ENCODE measurements at regions not wholly inside any gene's neighbourhood (a gene's known extent, or its start where the extent isn't known, plus 50 kb on each side); places are given as distances from the start of the nearest gene placed in this dataset.
"Not testable (repeated sequence)": the region's sequence is repeated elsewhere in the genome, so short reads cannot be mapped to it uniquely, and the experiment has no call there.

DNA sequence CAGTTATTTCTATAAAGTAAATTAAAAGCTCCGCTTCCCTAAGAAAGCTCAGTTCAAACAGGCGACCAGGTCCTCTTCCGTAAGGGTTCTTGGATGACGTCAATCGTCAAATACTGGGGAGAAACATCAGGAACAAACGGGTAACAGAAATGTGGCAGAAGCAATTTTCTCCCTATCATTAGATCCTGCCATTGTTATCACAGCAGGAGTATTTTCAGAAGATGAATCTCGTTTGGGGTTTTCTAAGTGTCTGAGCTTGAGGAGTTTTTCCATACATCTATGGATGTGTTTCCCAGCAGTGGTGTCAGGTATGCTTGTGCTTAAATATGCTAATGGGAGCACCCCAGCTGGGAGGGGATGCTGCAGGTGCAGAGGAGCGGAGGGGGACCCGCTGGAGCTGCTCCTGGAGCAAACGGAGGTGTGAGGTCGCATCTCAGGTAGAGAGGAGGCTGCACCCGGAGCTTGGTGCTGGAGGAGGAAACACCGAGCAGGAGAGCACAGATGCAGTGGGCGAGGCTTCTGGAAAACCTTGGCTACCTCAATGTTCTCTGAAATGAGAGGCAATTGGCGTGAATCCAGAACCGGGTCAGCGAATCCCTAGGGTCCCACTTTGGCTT, 795.5 kb downstream of the AACS start:
- Histone ChIP-seq H3K27ac (ENCODE audit: low read depth, low read length, poor library complexity, severe bottlenecking) (no peak overlapping the region), H3K79me2 (ENCODE audit: insufficient read depth, low read depth, low read length) (no peaks in the 10 kb centered on the region), H3K4me3 (ENCODE audit: low read depth, low read length, poor library complexity, severe bottlenecking) (no peak overlapping the region), H4K20me1 (ENCODE audit: insufficient read depth, low read length) (no peaks in the 10 kb centered on the region), H3K9me2 (ENCODE audit: insufficient read depth, low read length) (no peaks in the 10 kb centered on the region), H3K4me2 (ENCODE audit: low read length) (no peak overlapping the region), H3K36me3 (ENCODE audit: insufficient read depth, low read length) (no peaks in the 10 kb centered on the region), H3K4me1 (ENCODE audit: insufficient read depth, low read length, poor library complexity, severe bottlenecking) (no peaks in the 10 kb centered on the region), H2AFZ (ENCODE audit: low read length) (no peak overlapping the region), H3K9me3 (ENCODE audit: low read length) (no peaks in the 10 kb centered on the region)
- intact Hi-C loops (cut with micrococcal nuclease; ENCODE audit: unreplicated experiment) = no loop called here
- ChIA-PET POLR2A (no interaction called here), CTCF (ENCODE audit: unreplicated experiment) (no interaction called here)
- TF ChIP-seq, protein P1, sequence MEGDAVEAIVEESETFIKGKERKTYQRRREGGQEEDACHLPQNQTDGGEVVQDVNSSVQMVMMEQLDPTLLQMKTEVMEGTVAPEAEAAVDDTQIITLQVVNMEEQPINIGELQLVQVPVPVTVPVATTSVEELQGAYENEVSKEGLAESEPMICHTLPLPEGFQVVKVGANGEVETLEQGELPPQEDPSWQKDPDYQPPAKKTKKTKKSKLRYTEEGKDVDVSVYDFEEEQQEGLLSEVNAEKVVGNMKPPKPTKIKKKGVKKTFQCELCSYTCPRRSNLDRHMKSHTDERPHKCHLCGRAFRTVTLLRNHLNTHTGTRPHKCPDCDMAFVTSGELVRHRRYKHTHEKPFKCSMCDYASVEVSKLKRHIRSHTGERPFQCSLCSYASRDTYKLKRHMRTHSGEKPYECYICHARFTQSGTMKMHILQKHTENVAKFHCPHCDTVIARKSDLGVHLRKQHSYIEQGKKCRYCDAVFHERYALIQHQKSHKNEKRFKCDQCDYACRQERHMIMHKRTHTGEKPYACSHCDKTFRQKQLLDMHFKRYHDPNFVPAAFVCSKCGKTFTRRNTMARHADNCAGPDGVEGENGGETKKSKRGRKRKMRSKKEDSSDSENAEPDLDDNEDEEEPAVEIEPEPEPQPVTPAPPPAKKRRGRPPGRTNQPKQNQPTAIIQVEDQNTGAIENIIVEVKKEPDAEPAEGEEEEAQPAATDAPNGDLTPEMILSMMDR (conservative IDR thresholded peaks at IDR 0.05; ENCODE audit: low read length) = no peak
- TF ChIP-seq EZH2phosphoT487 (IDR thresholded peaks at IDR 0.05; ENCODE audit: borderline replicate concordance, low read depth, low read length) = no peak
- DNase-seq (ENCODE audit: low spot score) = no peak
- no TSS peak for BruUV-seq (replicated peaks)

GRCh38 chr12:125861299-125862281, 796.4 kb downstream of the AACS start:
- CTCF ChIA-PET (ENCODE audit: unreplicated experiment) = no interaction called here
- BruUV-seq (replicated peaks) = no TSS peak
- no peaks in the 10 kb centered on the region for H3K9me3 ChIP-seq (ENCODE audit: low read length)

DNA sequence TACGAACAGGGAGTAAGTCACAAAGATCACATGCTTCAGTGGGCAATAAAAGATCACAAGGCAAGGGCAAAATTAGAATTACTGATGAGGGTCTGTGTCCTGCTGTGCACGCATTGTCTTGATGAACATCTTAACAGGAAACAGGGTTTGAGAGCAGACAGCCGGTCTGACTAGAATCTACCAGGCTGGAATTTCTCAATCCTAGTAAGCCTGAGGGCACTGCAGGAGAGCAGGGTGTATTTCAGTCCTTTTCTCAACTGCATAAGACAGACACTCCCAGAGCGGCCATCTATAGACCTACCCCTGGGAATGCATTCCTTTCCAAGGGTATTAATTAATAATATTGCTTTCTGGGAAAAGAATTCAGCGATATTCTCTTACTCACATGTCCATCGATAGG, 800.0 kb downstream of the AACS start:
- POLR2A ChIA-PET = interaction anchor here (0.6 kb wide), 1 partner anchor 1807 kb away, joined by 3 read pairs; no protein-coding TSS in a partner anchor

More at GRCh38 chr12:125861299-125862281, 796.4 kb downstream of the AACS start:
- Histone ChIP-seq H3K9me2 (ENCODE audit: insufficient read depth, low read length) (no peaks in the 10 kb centered on the region), H2AFZ (ENCODE audit: low read length) (no peak overlapping the region), H3K4me3 (ENCODE audit: low read depth, low read length, poor library complexity, severe bottlenecking) (no peak overlapping the region), H3K4me2 (ENCODE audit: low read length) (no peak overlapping the region), H3K79me2 (ENCODE audit: insufficient read depth, low read depth, low read length) (no peaks in the 10 kb centered on the region), H3K4me1 (ENCODE audit: insufficient read depth, low read length, poor library complexity, severe bottlenecking) (no peaks in the 10 kb centered on the region), H3K27ac (ENCODE audit: low read depth, low read length, poor library complexity, severe bottlenecking) (no peak overlapping the region), H4K20me1 (ENCODE audit: insufficient read depth, low read length) (no peaks in the 10 kb centered on the region), H3K36me3 (ENCODE audit: insufficient read depth, low read length) (no peaks in the 10 kb centered on the region)
- TF ChIP-seq EZH2phosphoT487 (IDR thresholded peaks at IDR 0.05; ENCODE audit: borderline replicate concordance, low read depth, low read length) = no peak
- TF ChIP-seq, protein P1 (conservative IDR thresholded peaks at IDR 0.05; ENCODE audit: low read length) = no peak
- DNase-seq (ENCODE audit: low spot score) = no peak
- POLR2A ChIA-PET = no interaction called here
- intact Hi-C loops (cut with micrococcal nuclease; ENCODE audit: unreplicated experiment) = no loop called here

More for the DNA sequence above, 800.0 kb downstream of the AACS start:
- H3K36me3 ChIP-seq (ENCODE audit: insufficient read depth, low read length); BruUV-seq (replicated peaks); H3K27ac ChIP-seq (ENCODE audit: low read depth, low read length, poor library complexity, severe bottlenecking); CTCF ChIA-PET (ENCODE audit: unreplicated experiment); H3K79me2 ChIP-seq (ENCODE audit: insufficient read depth, low read depth, low read length); H3K4me1 ChIP-seq (ENCODE audit: insufficient read depth, low read length, poor library complexity, severe bottlenecking); DNase-seq (ENCODE audit: low spot score); H3K4me3 ChIP-seq (ENCODE audit: low read depth, low read length, poor library complexity, severe bottlenecking); H4K20me1 ChIP-seq (ENCODE audit: insufficient read depth, low read length); intact Hi-C loops (cut with micrococcal nuclease; ENCODE audit: unreplicated experiment); H3K4me2 ChIP-seq (ENCODE audit: low read length); H3K9me2 ChIP-seq (ENCODE audit: insufficient read depth, low read length); H2AFZ ChIP-seq (ENCODE audit: low read length); H3K9me3 ChIP-seq (ENCODE audit: low read length): not testable (repeated sequence)
